ENCODE measurements at regions not wholly inside any gene's neighbourhood (a gene's known extent, or its start where the extent isn't known, plus 50 kb on each side); places are given as distances from the start of the nearest gene placed in this dataset.

DNA sequence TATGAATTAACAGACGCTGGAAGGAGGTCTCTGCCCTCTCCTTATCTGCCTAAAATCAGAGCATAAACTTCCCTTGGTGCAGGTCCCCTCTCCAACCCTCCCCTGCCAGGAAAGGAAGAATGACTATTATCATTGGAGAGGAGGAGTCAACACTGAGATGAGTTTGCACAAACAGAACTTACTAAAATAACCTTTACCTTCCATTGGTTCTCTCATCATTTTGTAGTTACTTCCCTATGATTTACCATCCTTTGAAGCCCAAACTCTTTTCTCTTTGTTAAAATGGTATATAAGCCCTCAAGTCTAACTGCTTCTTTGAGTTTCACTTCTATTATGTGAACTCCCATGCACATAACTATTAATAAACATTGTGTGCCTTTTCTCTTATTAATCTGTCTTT is 64.2 kb upstream of the EEA1 start:
- in situ Hi-C loops (cut with HindIII; ENCODE audit: low sequenced_read_pairs), result no loop called here
- no peak for DNase-seq (ENCODE audit: low read depth)
- no peak overlapping the region for H3K4me3 ChIP-seq (ENCODE audit: low read depth, low read length)
- TF ChIP-seq, protein P1, sequence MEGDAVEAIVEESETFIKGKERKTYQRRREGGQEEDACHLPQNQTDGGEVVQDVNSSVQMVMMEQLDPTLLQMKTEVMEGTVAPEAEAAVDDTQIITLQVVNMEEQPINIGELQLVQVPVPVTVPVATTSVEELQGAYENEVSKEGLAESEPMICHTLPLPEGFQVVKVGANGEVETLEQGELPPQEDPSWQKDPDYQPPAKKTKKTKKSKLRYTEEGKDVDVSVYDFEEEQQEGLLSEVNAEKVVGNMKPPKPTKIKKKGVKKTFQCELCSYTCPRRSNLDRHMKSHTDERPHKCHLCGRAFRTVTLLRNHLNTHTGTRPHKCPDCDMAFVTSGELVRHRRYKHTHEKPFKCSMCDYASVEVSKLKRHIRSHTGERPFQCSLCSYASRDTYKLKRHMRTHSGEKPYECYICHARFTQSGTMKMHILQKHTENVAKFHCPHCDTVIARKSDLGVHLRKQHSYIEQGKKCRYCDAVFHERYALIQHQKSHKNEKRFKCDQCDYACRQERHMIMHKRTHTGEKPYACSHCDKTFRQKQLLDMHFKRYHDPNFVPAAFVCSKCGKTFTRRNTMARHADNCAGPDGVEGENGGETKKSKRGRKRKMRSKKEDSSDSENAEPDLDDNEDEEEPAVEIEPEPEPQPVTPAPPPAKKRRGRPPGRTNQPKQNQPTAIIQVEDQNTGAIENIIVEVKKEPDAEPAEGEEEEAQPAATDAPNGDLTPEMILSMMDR (IDR thresholded peaks at IDR 0.05; ENCODE audit: low read depth, low read length, missing control alignments), result no peak

DNA sequence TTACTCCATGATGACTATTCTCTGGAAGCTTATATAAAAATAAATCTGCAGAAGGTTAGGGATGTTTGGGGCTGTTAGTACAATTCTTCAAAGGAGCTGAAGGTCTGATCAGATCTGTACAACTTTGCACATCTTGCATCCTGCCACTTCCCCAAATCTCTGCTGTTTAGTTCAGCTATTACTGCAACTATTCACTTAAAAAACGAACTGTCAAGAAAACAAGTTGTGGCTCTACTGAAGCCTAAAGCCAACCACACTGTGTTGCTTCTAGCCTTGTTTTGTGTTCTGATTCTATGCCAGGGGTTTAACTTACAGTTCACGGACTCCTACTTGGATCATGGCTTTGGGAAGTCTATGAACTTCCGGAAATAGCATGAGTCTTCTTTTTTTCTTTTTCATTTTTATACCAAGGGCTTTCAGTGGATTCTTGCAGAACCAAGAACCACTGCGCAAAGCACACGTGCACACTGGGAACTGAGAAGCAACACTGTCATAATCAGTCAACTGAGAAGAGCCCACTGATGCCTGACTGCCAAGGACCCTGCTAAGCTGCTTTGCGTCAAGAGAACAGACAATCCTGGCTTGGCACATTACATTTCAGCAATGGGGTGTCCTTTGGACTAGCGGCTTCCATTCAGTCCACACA is 66.3 kb upstream of the EEA1 start:
- no peak for DNase-seq (ENCODE audit: low read depth)
- TF ChIP-seq, protein P1 (IDR thresholded peaks at IDR 0.05; ENCODE audit: low read depth, low read length, missing control alignments), result no peak
- no peak overlapping the region for H3K4me3 ChIP-seq (ENCODE audit: low read depth, low read length)
- in situ Hi-C loops (cut with HindIII; ENCODE audit: low sequenced_read_pairs), result no loop called here

DNA sequence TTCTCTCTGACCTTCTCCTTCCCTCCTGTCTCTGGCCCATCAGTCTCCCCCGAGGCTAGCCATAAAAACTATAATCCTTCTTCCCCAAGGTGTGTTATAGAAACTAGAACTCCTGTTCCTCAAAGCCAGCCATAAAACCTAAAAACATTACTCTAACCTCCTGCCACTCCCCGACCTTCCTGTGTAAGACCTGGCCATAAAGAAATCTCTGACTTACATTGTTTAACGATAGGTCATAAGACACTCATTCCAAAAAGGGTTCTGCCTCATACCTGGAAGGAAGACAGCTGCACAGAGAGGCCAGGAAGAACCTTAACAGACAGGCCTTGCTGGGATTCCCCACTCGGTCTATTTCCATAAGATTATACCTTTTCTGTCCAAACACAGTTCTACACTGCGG is 70.9 kb upstream of the EEA1 start:
- TF ChIP-seq, protein P1 (IDR thresholded peaks at IDR 0.05; ENCODE audit: low read depth, low read length, missing control alignments), result no peak
- DNase-seq (ENCODE audit: low read depth), result no peak
- in situ Hi-C loops (cut with HindIII; ENCODE audit: low sequenced_read_pairs), result no loop called here

DNA sequence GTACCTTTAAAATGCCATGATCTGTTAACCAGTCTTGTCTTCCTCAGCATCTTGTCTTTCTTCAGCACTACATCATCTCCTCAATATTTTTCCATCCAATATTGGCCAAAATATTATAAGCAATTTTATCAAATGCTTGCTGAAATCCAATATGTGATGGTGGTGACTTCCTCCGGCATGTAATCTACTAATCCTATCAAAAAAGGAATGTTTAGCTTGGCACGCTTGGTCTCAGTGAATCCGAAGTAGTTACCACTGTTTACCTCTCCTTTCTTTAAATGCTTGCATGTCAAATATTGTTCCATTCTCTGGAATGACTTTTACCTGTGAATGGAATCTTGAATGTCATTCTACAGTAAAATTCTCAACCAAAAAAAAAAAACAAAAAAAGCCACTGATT is 72.3 kb upstream of the EEA1 start:
- H3K4me3 ChIP-seq (ENCODE audit: low read depth, low read length), result no peak overlapping the region
- in situ Hi-C loops (cut with HindIII; ENCODE audit: low sequenced_read_pairs), result no loop called here
- DNase-seq (ENCODE audit: low read depth), result no peak
- TF ChIP-seq, protein P1 (IDR thresholded peaks at IDR 0.05; ENCODE audit: low read depth, low read length, missing control alignments), result no peak

More for the DNA sequence above, 70.9 kb upstream of the EEA1 start:
- no peak overlapping the region for H3K4me3 ChIP-seq (ENCODE audit: low read depth, low read length)

DNA sequence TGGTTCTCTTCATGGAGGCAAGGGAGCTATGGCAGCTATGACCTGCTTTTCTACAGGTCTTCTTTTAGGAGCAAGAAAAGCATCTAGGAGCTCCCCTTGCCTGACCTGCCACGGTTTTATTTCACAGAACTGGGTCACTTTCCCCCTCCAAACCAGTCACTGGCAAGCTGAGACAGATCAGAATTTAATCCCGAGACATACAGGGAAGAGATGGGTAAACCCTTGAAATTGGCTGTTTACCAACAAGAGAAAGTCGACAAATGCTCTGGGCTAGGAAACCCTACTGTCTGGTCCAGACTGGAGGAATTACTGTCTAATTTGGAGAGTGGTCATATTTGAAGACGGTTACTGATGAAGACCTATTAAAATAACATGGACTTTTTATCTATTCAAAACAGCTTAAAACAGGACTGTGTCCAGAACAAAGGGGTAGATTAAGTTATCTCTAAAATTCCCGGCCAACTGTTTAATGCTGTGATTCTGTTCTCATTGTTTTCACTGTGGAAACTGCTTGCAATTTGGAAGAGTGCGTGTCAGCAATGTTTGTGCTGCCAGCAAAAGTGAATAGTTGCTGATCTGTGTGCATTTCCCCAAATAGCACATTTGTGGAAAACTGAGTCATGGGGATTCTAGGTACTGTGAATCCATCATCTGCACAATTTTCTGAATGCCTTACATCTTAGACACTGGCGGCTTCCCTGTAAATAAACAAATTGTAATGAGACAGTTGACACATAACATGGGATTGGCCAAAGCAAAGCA is 73.4 kb upstream of the EEA1 start:
- TF ChIP-seq, protein P1 (IDR thresholded peaks at IDR 0.05; ENCODE audit: low read depth, low read length, missing control alignments), result no peak
- in situ Hi-C loops (cut with HindIII; ENCODE audit: low sequenced_read_pairs), result no loop called here
- H3K4me3 ChIP-seq (ENCODE audit: low read depth, low read length), result no peak overlapping the region
- peak; percentile 59 for DNase-seq (ENCODE audit: low read depth)

DNA sequence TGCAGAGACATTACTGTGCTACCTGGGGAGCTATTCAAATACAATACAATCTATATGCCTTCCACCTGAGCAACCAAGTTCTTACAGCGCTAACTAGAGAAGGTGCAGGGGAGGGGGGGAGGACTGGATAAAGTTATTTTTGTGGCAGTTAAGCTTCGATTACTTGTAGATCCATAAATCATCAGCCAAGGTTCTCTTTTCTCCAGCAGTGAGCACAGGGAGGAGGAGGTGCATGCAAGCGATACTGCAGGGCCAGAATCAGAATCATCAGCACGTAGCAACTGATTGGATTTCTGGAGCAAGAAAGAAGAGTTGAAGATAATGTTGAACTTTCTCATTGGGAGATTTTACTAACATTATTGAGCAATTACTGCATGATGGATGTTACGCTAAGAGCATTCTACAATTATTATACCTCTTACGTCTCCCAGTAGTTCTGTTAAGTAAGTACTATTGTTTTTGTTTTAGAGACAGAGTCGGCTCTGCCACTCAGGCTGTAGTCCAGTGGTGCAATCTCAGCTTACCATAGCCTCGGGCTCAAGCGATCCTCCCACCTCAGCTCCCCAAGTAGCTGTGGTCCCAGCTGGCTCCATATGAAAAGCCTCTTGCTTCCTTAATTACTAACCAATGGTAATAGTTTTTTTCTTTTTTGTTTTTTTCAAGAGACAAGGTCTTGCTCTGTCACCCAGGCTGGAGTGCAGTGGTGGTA is 74.6 kb upstream of the EEA1 start:
- TF ChIP-seq, protein P1 (IDR thresholded peaks at IDR 0.05; ENCODE audit: low read depth, low read length, missing control alignments), result no peak
- no peak overlapping the region for H3K4me3 ChIP-seq (ENCODE audit: low read depth, low read length)
- DNase-seq (ENCODE audit: low read depth), result no peak
- in situ Hi-C loops (cut with HindIII; ENCODE audit: low sequenced_read_pairs), result no loop called here

All from astrocyte of the cerebellum (primary cell).